ENCODE measurements at regions not wholly inside any gene's neighbourhood (a gene's known extent, or its start where the extent isn't known, plus 50 kb on each side); places are given as distances from the start of the nearest gene placed in this dataset.

- Histone ChIP-seq H3K4me3 (ENCODE audit: low read length) (no peak overlapping the region), H3K79me2 (ENCODE audit: low read length) (no peaks in the 10 kb centered on the region), H3K4me1 (ENCODE audit: low read length) (no peaks in the 10 kb centered on the region), H3K36me3 (replicated peaks; ENCODE audit: insufficient read depth, low read length) (no peaks in the 10 kb centered on the region), H3F3A (ENCODE audit: insufficient read depth, low read length) (no peaks in the 10 kb centered on the region), H2AFZ (ENCODE audit: low read length) (no peak overlapping the region), H3K27me3 (replicated peaks; ENCODE audit: insufficient read depth, low read length) (no peaks in the 10 kb centered on the region), H3K9me2 (replicated peaks; ENCODE audit: insufficient read depth, low read length) (no peaks in the 10 kb centered on the region), H3K9ac (ENCODE audit: low read length) (no peak overlapping the region), H4K20me1 (ENCODE audit: insufficient read depth, low read length) (no peaks in the 10 kb centered on the region), H3K27ac (ENCODE audit: low read length) (no peak overlapping the region), H3K9me3 (replicated peaks; ENCODE audit: insufficient read depth, low read length) (no peaks in the 10 kb centered on the region), H3K4me2 (ENCODE audit: low read depth, low read length) (no peak overlapping the region)
- TF ChIP-seq EZH2 (optimal IDR thresholded peaks at IDR 0.05; ENCODE audit: low read depth, low read length) = no peak
- no peak for TF ChIP-seq EZH2phosphoT487 (IDR thresholded peaks at IDR 0.05; ENCODE audit: low read length)
- no peak for TF ChIP-seq CTCF (IDR thresholded peaks at IDR 0.05; ENCODE audit: low read length)
- no peak for DNase-seq
Observed at GRCh38 chr2:128560718-128561117, 242.1 kb upstream of the HS6ST1 start.

GRCh38 chr2:128562471-128563347, 244.0 kb upstream of the HS6ST1 start:
- H3K27me3 ChIP-seq (replicated peaks; ENCODE audit: insufficient read depth, low read length) = no peaks in the 10 kb centered on the region
- H3K4me2 ChIP-seq (ENCODE audit: low read depth, low read length) = no peak overlapping the region
- no peak overlapping the region for H3K27ac ChIP-seq (ENCODE audit: low read length)
- H3K4me3 ChIP-seq (ENCODE audit: low read length) = no peak overlapping the region
- no peaks in the 10 kb centered on the region for H3K9me3 ChIP-seq (replicated peaks; ENCODE audit: insufficient read depth, low read length)
- no peaks in the 10 kb centered on the region for H3K9me2 ChIP-seq (replicated peaks; ENCODE audit: insufficient read depth, low read length)
- no peaks in the 10 kb centered on the region for H3K4me1 ChIP-seq (ENCODE audit: low read length)
- H3F3A ChIP-seq (ENCODE audit: insufficient read depth, low read length) = no peaks in the 10 kb centered on the region
- no peak overlapping the region for H3K9ac ChIP-seq (ENCODE audit: low read length)
- no peaks in the 10 kb centered on the region for H4K20me1 ChIP-seq (ENCODE audit: insufficient read depth, low read length)
- TF ChIP-seq EZH2phosphoT487 (IDR thresholded peaks at IDR 0.05; ENCODE audit: low read length) (no peak), EZH2 (optimal IDR thresholded peaks at IDR 0.05; ENCODE audit: low read depth, low read length) (no peak), CTCF (IDR thresholded peaks at IDR 0.05; ENCODE audit: low read length) (no peak)
- no peak for DNase-seq
- H2AFZ ChIP-seq (ENCODE audit: low read length) = no peak overlapping the region
- H3K79me2 ChIP-seq (ENCODE audit: low read length) = no peaks in the 10 kb centered on the region
- H3K36me3 ChIP-seq (replicated peaks; ENCODE audit: insufficient read depth, low read length) = no peaks in the 10 kb centered on the region

- no peaks in the 10 kb centered on the region for H3K4me1 ChIP-seq (ENCODE audit: low read length)
- no peaks in the 10 kb centered on the region for H3K9me2 ChIP-seq (replicated peaks; ENCODE audit: insufficient read depth, low read length)
- H3F3A ChIP-seq (ENCODE audit: insufficient read depth, low read length) = no peaks in the 10 kb centered on the region
- no peak overlapping the region for H2AFZ ChIP-seq (ENCODE audit: low read length)
- H3K4me3 ChIP-seq (ENCODE audit: low read length) = no peak overlapping the region
- H3K27me3 ChIP-seq (replicated peaks; ENCODE audit: insufficient read depth, low read length) = no peaks in the 10 kb centered on the region
- no peak overlapping the region for H3K9ac ChIP-seq (ENCODE audit: low read length)
- no peak for TF ChIP-seq EZH2phosphoT487 (IDR thresholded peaks at IDR 0.05; ENCODE audit: low read length)
- TF ChIP-seq CTCF (IDR thresholded peaks at IDR 0.05; ENCODE audit: low read length) = no peak
- TF ChIP-seq EZH2 (optimal IDR thresholded peaks at IDR 0.05; ENCODE audit: low read depth, low read length) = no peak
- H3K27ac ChIP-seq (ENCODE audit: low read length) = no peak overlapping the region
- no peaks in the 10 kb centered on the region for H3K9me3 ChIP-seq (replicated peaks; ENCODE audit: insufficient read depth, low read length)
- DNase-seq = no peak
- no peak overlapping the region for H3K4me2 ChIP-seq (ENCODE audit: low read depth, low read length)
- H3K36me3 ChIP-seq (replicated peaks; ENCODE audit: insufficient read depth, low read length) = no peaks in the 10 kb centered on the region
- no peaks in the 10 kb centered on the region for H4K20me1 ChIP-seq (ENCODE audit: insufficient read depth, low read length)
- no peaks in the 10 kb centered on the region for H3K79me2 ChIP-seq (ENCODE audit: low read length)
Observed at GRCh38 chr2:128563348-128563687, 244.7 kb upstream of the HS6ST1 start.
